Trophoblast cell (in vitro differentiated cells and primary cell): ENCODE measurements at regions not wholly inside any gene's neighbourhood (a gene's known extent, or its start where the extent isn't known, plus 50 kb on each side); places are given as distances from the start of the nearest gene placed in this dataset.

Experiments used
- DNase-seq, 2 donors: peaks; one replicate each; pipeline ENCODE4 v3.0.0-alpha.2; 2016
- H2AFZ ChIP-seq: 2 replicates; pipeline ENCODE4 v1.6.1; 2013; ENCODE audit warnings: low read length, moderate library complexity, mild to moderate bottlenecking; ENCODE audit not compliant: insufficient read depth, poor library complexity
- H2AK5ac ChIP-seq: 2 replicates; pipeline ENCODE4 v1.6.1; 2013; ENCODE audit warnings: mild to moderate bottlenecking, low read length
- H2BK120ac ChIP-seq: 2 replicates; pipeline ENCODE4 v1.6.1; 2013; ENCODE audit warnings: low read length, mild to moderate bottlenecking, moderate library complexity; ENCODE audit not compliant: insufficient read depth, poor library complexity
- H2BK12ac ChIP-seq: 2 replicates; pipeline ENCODE4 v1.6.1; 2013; ENCODE audit warnings: mild to moderate bottlenecking, low read length, moderate library complexity
- H2BK5ac ChIP-seq: 2 replicates; pipeline ENCODE4 v1.6.1; 2013; ENCODE audit warnings: low read length, low read depth, moderate library complexity, mild to moderate bottlenecking; ENCODE audit not compliant: poor library complexity
- H3K14ac ChIP-seq: 2 replicates; pipeline ENCODE4 v1.6.1; 2013; ENCODE audit warnings: mild to moderate bottlenecking, low read length
- H3K18ac ChIP-seq: 2 replicates; pipeline ENCODE4 v1.6.1; 2013; ENCODE audit warnings: mild to moderate bottlenecking, low read length
- H3K23ac ChIP-seq: 2 replicates; pipeline ENCODE4 v1.6.1; 2013; ENCODE audit warnings: low read length
- H3K27ac ChIP-seq: 2 replicates; pipeline ENCODE4 v1.5.1; 2013; ENCODE audit warnings: low read depth, mild to moderate bottlenecking, inconsistent platforms, low read length, moderate library complexity
- H3K27me3 ChIP-seq: 2 replicates; pipeline ENCODE4 v1.6.1; 2013; ENCODE audit warnings: inconsistent platforms, mild to moderate bottlenecking, low read length, moderate library complexity; ENCODE audit not compliant: insufficient read depth
- H3K36me3 ChIP-seq, 2 experiments: 1 replicate in 1 of 2; 2 replicates in 1 of 2; pipeline ENCODE4 v1.6.1; 2013; ENCODE audit warnings: low read length in 2 of 2, mild to moderate bottlenecking in 2 of 2, moderate library complexity in 1 of 2; ENCODE audit not compliant: insufficient read depth in 2 of 2, control insufficient read depth in 1 of 2
- H3K4ac ChIP-seq: 2 replicates; pipeline ENCODE4 v1.6.1; 2013; ENCODE audit warnings: low read depth, mild to moderate bottlenecking, low read length, moderate library complexity
- H3K4me1 ChIP-seq, 2 experiments: 1 replicate in 1 of 2; 2 replicates in 1 of 2; pipeline ENCODE4 v1.6.1; 2013; ENCODE audit warnings: low read length in 2 of 2, mild to moderate bottlenecking in 2 of 2, moderate library complexity in 1 of 2; ENCODE audit not compliant: insufficient read depth in 2 of 2, control insufficient read depth in 1 of 2
- H3K4me2 ChIP-seq: 2 replicates; pipeline ENCODE4 v1.6.1; 2013; ENCODE audit warnings: inconsistent platforms, mild to moderate bottlenecking, low read length, moderate library complexity
- H3K4me3 ChIP-seq: 2 replicates; pipeline ENCODE4 v1.5.1; 2013; ENCODE audit warnings: mild to moderate bottlenecking, low read depth, low read length, inconsistent platforms
- H3K79me1 ChIP-seq: one replicate; pipeline ENCODE4 v1.6.1; 2013; ENCODE audit warnings: low read length
- H3K79me2 ChIP-seq: 2 replicates; pipeline ENCODE4 v1.6.1; 2013; ENCODE audit warnings: low read length, mild to moderate bottlenecking; ENCODE audit not compliant: control insufficient read depth, insufficient read depth, poor library complexity
- H3K9ac ChIP-seq: 2 replicates; pipeline ENCODE4 v1.6.1; 2013; ENCODE audit warnings: mild to moderate bottlenecking, low read length
- H3K9me3 ChIP-seq: 2 replicates; pipeline ENCODE4 v1.6.1; 2013; ENCODE audit warnings: low read depth, mild to moderate bottlenecking, control low read depth, inconsistent platforms, low read length; ENCODE audit not compliant: insufficient read depth
- H4K12ac ChIP-seq: 2 replicates; pipeline ENCODE4 v1.6.1; 2013; ENCODE audit warnings: low read depth, mild to moderate bottlenecking, low read length, moderate library complexity
- H4K8ac ChIP-seq: 2 replicates; pipeline ENCODE4 v1.6.1; 2013; ENCODE audit warnings: low read depth, mild to moderate bottlenecking, low read length, moderate library complexity
- H4K91ac ChIP-seq: one replicate; pipeline ENCODE4 v1.6.1; 2013; ENCODE audit warnings: low read depth, mild to moderate bottlenecking, low read length, moderate library complexity
- WGBS: extraction: QIAGEN DNeasy Blood & Tissue Kit; methylation state at CpG from one replicate; pipeline ENCODE4 v1.1.7; 2013; ENCODE audit warnings: missing lambda C conversion rate; ENCODE audit not compliant: insufficient read length, insufficient coverage; ENCODE audit errors: extremely low coverage; 5-methylcytosine and 5-hydroxymethylcytosine counted together

DNA sequence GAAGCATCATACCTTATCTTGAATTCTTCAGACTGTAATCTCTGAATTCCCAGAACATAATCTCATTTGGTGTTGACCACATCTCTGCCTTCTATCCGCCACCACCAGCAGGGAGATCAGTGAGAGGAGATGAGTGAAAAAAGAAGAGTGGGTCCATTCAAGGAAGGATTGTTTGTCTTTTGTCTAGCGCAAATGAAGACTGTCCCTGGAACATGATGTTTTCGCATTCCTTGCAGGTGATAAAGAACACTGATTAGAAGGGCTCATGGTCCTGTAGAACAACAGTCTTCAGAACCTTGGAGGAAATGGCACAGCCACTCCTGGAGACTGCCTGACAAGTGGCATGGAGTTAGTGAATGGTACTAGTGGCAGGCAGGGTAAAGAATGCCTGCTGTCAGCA is 869.6 kb downstream of the JRKL start:
- peak in 1 of 2 donors; percentile 1 for DNase-seq
- Histone ChIP-seq H3K36me3 (no peaks in the 10 kb centered on the region), H3K18ac (no peak overlapping the region), H3K27me3 (no peaks in the 10 kb centered on the region), H3K79me2 (no peaks in the 10 kb centered on the region), H3K27ac (no peak overlapping the region), H4K8ac (no peak overlapping the region), H3K4ac (no peak overlapping the region), H4K91ac (no peak overlapping the region), H2AK5ac (peak overlapping the region; percentile 79), H3K9me3 (peaks cover 2% of the 10 kb centered on the region), H3K4me1 (peaks cover 4 to 5% of the 10 kb centered on the region in 2 experiments), H4K12ac (peak overlapping the region; percentile 36), H3K9ac (no peak overlapping the region), H2BK120ac (no peak overlapping the region), H3K4me2 (no peak overlapping the region), H3K23ac (no peak overlapping the region), H2AFZ (no peak overlapping the region), H2BK5ac (peak overlapping the region; percentile 44), H3K14ac (peak overlapping the region; percentile 79), H3K4me3 (no peak overlapping the region), H2BK12ac (peak overlapping the region; percentile 77), H3K79me1 (peaks cover 1% of the 10 kb centered on the region)
- no CpG with 5 or more reads among the region's 3 CpGs for WGBS

DNA sequence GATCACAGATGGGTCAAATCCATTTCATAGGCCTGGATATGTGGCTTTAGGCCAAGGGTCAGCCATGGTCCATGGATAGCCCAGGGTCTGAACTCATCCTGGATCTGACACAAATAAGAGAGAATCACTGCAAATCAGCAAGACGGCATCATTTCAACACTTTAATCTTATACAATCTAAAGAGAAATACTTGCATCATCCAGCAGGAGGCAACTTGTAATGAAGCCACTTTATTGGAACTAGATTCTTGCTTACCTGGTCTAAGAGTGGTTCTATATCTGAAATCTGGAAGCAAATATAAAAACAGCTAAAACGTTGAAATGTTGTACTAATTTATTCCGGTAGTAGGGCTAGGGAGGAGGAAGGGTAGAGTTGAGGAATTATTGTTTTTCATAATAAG is 870.1 kb downstream of the JRKL start:
- Histone ChIP-seq H3K79me2 (no peaks in the 10 kb centered on the region), H3K9me3 (peaks cover 2% of the 10 kb centered on the region), H3K36me3 (no peaks in the 10 kb centered on the region), H3K27ac (no peak overlapping the region), H3K4me2 (no peak overlapping the region), H3K4me3 (no peak overlapping the region), H3K79me1 (peaks cover 1% of the 10 kb centered on the region), H2AK5ac (peak overlapping the region; percentile 79), H3K4ac (no peak overlapping the region), H2BK5ac (peak overlapping the region; percentile 44), H3K4me1 (peaks cover 4 to 5% of the 10 kb centered on the region in 2 experiments), H4K8ac (no peak overlapping the region), H3K23ac (no peak overlapping the region), H4K91ac (no peak overlapping the region), H2AFZ (no peak overlapping the region), H3K9ac (no peak overlapping the region), H4K12ac (peak overlapping the region; percentile 36), H3K18ac (no peak overlapping the region), H2BK120ac (no peak overlapping the region), H3K14ac (peak overlapping the region; percentile 79), H3K27me3 (no peaks in the 10 kb centered on the region), H2BK12ac (peak overlapping the region; percentile 77)
- WGBS = no CpG with 5 or more reads among the region's 3 CpGs
- no peak for DNase-seq

DNA sequence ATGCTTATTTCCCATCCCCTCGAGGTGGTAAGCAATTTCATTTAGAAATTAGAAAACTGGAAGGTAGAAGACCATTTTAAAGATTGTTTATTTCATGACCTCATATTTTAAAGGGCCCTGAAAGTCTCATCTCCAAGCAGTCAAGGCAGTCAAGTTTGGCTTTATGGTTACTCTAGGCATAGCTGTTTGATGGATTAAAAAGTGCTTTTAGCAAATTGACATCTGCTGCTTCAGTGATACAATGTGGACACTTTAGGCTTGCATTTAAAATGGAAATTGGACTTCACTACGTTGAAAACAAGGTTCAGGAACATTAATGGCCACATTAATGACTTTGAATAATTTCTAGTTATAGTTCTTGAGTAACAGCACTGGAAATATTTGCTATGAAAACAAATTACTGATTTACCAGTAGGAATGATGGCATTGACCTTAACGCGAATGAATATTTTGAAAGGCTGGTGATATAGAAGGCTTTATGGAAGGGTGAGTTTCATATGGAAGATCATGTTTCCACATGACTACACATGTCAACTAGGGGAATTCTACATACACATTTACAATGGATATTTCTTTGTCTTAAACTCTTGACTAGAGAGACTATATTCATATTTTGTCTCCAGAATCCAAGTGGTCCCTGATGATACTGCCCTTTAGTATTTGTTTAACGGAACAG is 873.5 kb downstream of the JRKL start:
- WGBS = no CpG with 5 or more reads among the region's 5 CpGs
- no peak overlapping the region for H2BK120ac ChIP-seq

DNA sequence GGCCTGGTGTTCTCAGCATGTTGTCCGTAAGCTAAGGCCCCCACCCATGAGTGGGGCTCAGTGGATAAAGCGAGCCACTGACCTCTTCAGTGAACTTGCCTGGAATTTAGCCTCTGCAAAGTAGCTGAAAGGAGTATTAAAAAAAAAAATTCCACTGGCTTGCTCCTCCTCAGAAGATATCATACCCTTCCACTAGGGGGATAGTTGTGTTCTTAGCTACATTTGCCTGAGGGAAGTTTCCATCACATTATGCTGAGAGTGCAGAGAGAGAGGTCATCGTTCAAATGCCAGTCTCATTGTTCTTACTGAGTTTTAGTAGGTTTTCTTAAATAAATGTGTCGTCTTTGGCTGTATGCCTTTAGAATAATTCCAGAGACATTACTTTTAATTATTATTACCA is 879.7 kb downstream of the JRKL start:
- Histone ChIP-seq H3K27me3 (no peaks in the 10 kb centered on the region), H3K4me1 (peaks cover 5 to 6% of the 10 kb centered on the region in 2 experiments), H3K23ac (no peak overlapping the region), H3K14ac (peak overlapping the region; percentile 87), H4K8ac (peak overlapping the region; percentile 58), H2BK12ac (peak overlapping the region; percentile 69), H4K91ac (peak overlapping the region; percentile 95), H4K12ac (peak overlapping the region; percentile 26), H3K36me3 (no peaks in the 10 kb centered on the region), H2BK5ac (peak overlapping the region; percentile 95), H3K27ac (peak overlapping the region; percentile 81), H3K9ac (no peak overlapping the region), H2AK5ac (no peak overlapping the region), H3K79me1 (peaks cover 4% of the 10 kb centered on the region), H3K4me2 (no peak overlapping the region), H3K79me2 (no peaks in the 10 kb centered on the region), H3K4ac (peak overlapping the region; percentile 40), H2AFZ (no peak overlapping the region), H3K18ac (peak overlapping the region; percentile 6), H2BK120ac (peak overlapping the region; percentile 99), H3K9me3 (peaks cover 3% of the 10 kb centered on the region), H3K4me3 (no peak overlapping the region)
- no CpG with 5 or more reads among the region's 4 CpGs for WGBS
- DNase-seq = peak in 1 of 2 donors; percentile 23

More for the DNA sequence above, 873.5 kb downstream of the JRKL start:
- Histone ChIP-seq H3K4me2 (no peak overlapping the region), H2BK12ac (no peak overlapping the region), H4K8ac (no peak overlapping the region), H4K91ac (no peak overlapping the region), H3K23ac (no peak overlapping the region), H3K9me3 (peaks cover 2% of the 10 kb centered on the region), H3K27me3 (no peaks in the 10 kb centered on the region), H2AK5ac (no peak overlapping the region), H3K4me3 (no peak overlapping the region), H3K9ac (no peak overlapping the region), H3K4ac (no peak overlapping the region), H3K79me1 (peaks cover 1% of the 10 kb centered on the region), H3K27ac (no peak overlapping the region), H3K4me1 (peaks cover 4 to 5% of the 10 kb centered on the region in 2 experiments), H2AFZ (no peak overlapping the region), H3K36me3 (no peaks in the 10 kb centered on the region), H3K79me2 (no peaks in the 10 kb centered on the region), H2BK5ac (no peak overlapping the region), H4K12ac (no peak overlapping the region), H3K18ac (no peak overlapping the region), H3K14ac (no peak overlapping the region)
- DNase-seq = no peak
